Lung (tissue), 11 donors: ENCODE measurements at regions not wholly inside any gene's neighbourhood (a gene's known extent, or its start where the extent isn't known, plus 50 kb on each side); places are given as distances from the start of the nearest gene placed in this dataset.

Source experiments
- ATAC-seq: fragments of 200-7000 bp; cut with Tn5 transposase; one replicate; pipeline ENCODE4 v1.9.1; 2020; ENCODE audit warnings: moderate number of reproducible peaks; ENCODE audit not compliant: insufficient read depth, low FRiP score
- DNase-seq, 3 donors: peaks; one replicate each; pipeline ENCODE4 v3.0.0-alpha.2; 2013 to 2017
- H3K27ac ChIP-seq, 2 donors: one replicate each; pipeline ENCODE4 v1.5.1; 2013; ENCODE audit warnings: mild to moderate bottlenecking in 2 of 2, moderate library complexity in 2 of 2, control low read depth in 1 of 2, inconsistent platforms in 1 of 2, low read depth in 1 of 2, low read length in 1 of 2
- H3K27me3 ChIP-seq, 3 donors: one replicate each; pipeline ENCODE4 v1.5.1; 2013; ENCODE audit warnings: low read length in 2 of 3; ENCODE audit not compliant: control insufficient read depth in 3 of 3, insufficient read depth in 3 of 3
- H3K36me3 ChIP-seq, 4 donors: one replicate each; pipeline ENCODE4 v1.5.1; 2013; ENCODE audit warnings: low read length in 4 of 4, mild to moderate bottlenecking in 1 of 4, moderate library complexity in 1 of 4; ENCODE audit not compliant: control insufficient read depth in 4 of 4, insufficient read depth in 4 of 4
- H3K4me1 ChIP-seq, 5 donors: one replicate each; pipeline ENCODE4 v1.5.1; 2013; ENCODE audit warnings: low read length in 5 of 5, mild to moderate bottlenecking in 2 of 5, moderate library complexity in 1 of 5; ENCODE audit not compliant: control insufficient read depth in 5 of 5, insufficient read depth in 5 of 5
- H3K4me3 ChIP-seq: one replicate; pipeline ENCODE4 v1.5.1; 2013; ENCODE audit warnings: mild to moderate bottlenecking, control low read depth, moderate library complexity
- H3K9ac ChIP-seq, 2 donors: one replicate each; pipeline ENCODE4 v1.5.1; 2013; ENCODE audit warnings: low read length in 2 of 2, control low read depth in 1 of 2; ENCODE audit not compliant: insufficient read depth in 1 of 2
- H3K9me3 ChIP-seq, 4 donors: one replicate each; pipeline ENCODE4 v1.5.1; 2013; ENCODE audit warnings: low read length in 3 of 4, mild to moderate bottlenecking in 1 of 4, moderate library complexity in 1 of 4; ENCODE audit not compliant: control insufficient read depth in 4 of 4, insufficient read depth in 3 of 4
- WGBS, 2 donors: extraction: QIAGEN DNeasy Blood & Tissue Kit; methylation state at CpG; one replicate each; pipeline ENCODE4 v1.1.7; 2013; 5-methylcytosine and 5-hydroxymethylcytosine counted together
- TF ChIP-seq, protein P1 (sequence below): IDR thresholded peaks from 2 replicates; pipeline ENCODE4 v1.5.1; 2012; ENCODE audit warnings: mild to moderate bottlenecking; ENCODE audit errors: control extremely low read depth, extremely low read depth
- donor health status: control.
- donor health status: control.
- donor health status: Bipolar disorder and iron deficiency.
- donor health status: healthy.
- donor health status: DM: yes; HTN: yes; CAD: no.

GRCh38 chrX:145677109-145677817 is 140.4 kb upstream of the SLITRK2 start:
- H3K27ac ChIP-seq: no peak overlapping the region
- no peak overlapping the region for H3K9ac ChIP-seq
- no peaks in the 10 kb centered on the region for H3K4me1 ChIP-seq
- 82 to 90% methylated on average over 16 of the region's 16 CpGs for WGBS, 2 donors
- ATAC-seq (no peak), DNase-seq (no peak)
- TF ChIP-seq, protein P1, sequence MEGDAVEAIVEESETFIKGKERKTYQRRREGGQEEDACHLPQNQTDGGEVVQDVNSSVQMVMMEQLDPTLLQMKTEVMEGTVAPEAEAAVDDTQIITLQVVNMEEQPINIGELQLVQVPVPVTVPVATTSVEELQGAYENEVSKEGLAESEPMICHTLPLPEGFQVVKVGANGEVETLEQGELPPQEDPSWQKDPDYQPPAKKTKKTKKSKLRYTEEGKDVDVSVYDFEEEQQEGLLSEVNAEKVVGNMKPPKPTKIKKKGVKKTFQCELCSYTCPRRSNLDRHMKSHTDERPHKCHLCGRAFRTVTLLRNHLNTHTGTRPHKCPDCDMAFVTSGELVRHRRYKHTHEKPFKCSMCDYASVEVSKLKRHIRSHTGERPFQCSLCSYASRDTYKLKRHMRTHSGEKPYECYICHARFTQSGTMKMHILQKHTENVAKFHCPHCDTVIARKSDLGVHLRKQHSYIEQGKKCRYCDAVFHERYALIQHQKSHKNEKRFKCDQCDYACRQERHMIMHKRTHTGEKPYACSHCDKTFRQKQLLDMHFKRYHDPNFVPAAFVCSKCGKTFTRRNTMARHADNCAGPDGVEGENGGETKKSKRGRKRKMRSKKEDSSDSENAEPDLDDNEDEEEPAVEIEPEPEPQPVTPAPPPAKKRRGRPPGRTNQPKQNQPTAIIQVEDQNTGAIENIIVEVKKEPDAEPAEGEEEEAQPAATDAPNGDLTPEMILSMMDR: no peak
- H3K4me3 ChIP-seq: no peak overlapping the region
- no peaks in the 10 kb centered on the region for H3K27me3 ChIP-seq
- H3K36me3 ChIP-seq: no peaks in the 10 kb centered on the region
- no peaks in the 10 kb centered on the region for H3K9me3 ChIP-seq

DNA sequence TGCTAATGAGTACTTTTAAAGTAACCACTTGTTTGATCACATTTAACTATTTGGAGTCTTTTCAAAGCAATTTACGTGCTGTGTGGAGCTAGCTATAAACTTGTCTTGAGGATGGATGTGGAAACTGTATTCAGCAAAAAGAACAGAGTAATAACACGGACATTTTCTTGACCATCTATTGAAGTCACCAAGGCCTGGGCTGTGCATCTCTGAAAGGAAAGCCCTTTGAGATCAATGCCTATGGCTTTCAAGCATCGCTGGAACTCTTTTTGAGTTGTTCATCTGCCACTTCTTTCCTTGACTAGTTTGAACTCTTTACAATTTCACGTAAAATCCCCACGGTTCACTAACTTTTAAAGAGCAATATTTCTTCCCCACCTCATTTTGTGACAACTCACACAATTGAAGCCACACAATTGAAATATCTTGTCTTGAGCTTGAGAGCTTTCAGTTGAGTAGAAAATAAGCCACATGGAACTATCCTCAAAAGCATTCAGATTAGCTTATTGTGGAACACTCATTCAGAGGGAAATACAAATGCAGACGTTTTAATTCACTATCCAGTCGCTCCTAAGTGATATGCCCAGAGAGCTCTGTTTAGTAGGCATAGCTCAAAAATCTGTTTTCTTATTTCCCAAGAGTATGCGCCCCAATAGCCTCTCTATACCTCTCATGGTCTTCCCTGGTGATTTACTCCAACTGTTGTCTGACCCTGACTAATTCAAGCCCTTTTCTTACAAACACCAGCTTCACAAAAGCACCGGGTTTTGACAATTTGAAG is 134.9 kb upstream of the SLITRK2 start:
- no peak overlapping the region for H3K4me3 ChIP-seq
- TF ChIP-seq, protein P1: no peak
- H3K9me3 ChIP-seq: no peaks in the 10 kb centered on the region
- no peaks in the 10 kb centered on the region for H3K27me3 ChIP-seq
- H3K27ac ChIP-seq: no peak overlapping the region
- no peaks in the 10 kb centered on the region for H3K4me1 ChIP-seq
- 67 to 87% methylated on average over 9 of the region's 9 CpGs for WGBS, 2 donors
- H3K9ac ChIP-seq: no peak overlapping the region
- DNase-seq (no peak), ATAC-seq (no peak)
- H3K36me3 ChIP-seq: no peaks in the 10 kb centered on the region

GRCh38 chrX:145687146-145687545 is 130.5 kb upstream of the SLITRK2 start:
- H3K27ac ChIP-seq: no peak overlapping the region
- no peaks in the 10 kb centered on the region for H3K27me3 ChIP-seq
- H3K4me3 ChIP-seq: no peak overlapping the region
- ATAC-seq (no peak), DNase-seq (no peak)
- no peak overlapping the region for H3K9ac ChIP-seq
- no peaks in the 10 kb centered on the region for H3K36me3 ChIP-seq
- TF ChIP-seq, protein P1: no peak
- WGBS, 2 donors: 75 to 97% methylated on average over 4 of the region's 4 CpGs
- no peaks in the 10 kb centered on the region for H3K4me1 ChIP-seq
- no peaks in the 10 kb centered on the region for H3K9me3 ChIP-seq
